Right lobe of liver (tissue), 4 donors: ENCODE measurements at regions not wholly inside any gene's neighbourhood (a gene's known extent, or its start where the extent isn't known, plus 50 kb on each side); places are given as distances from the start of the nearest gene placed in this dataset.

ENCODE experiments used
- POLR2A ChIP-seq: fragments of 450-650 bp; IDR thresholded peaks from one replicate; pipeline ENCODE4 v1.6.1; 2017; ENCODE audit warnings: antibody characterized with exemption, mild to moderate bottlenecking
- TF ChIP-seq, protein P1 (sequence below), 4 donors: fragments of 200-600 bp in 3 of 4; fragments of 450-650 bp in 1 of 4; IDR thresholded peaks; one replicate each; pipeline versions ENCODE4 v1.5.1 to v1.8.0; 2016 to 2022; ENCODE audit warnings: antibody characterized with exemption in 4 of 4, mild to moderate bottlenecking in 2 of 4
- donor health status: DM: no; HTN: no; CAD: no.
- donor health status: DM: no; HTN: no; CAD: no.
- donor health status: DM: no; HTN: yes; CAD: no.

- TF ChIP-seq, protein P1, sequence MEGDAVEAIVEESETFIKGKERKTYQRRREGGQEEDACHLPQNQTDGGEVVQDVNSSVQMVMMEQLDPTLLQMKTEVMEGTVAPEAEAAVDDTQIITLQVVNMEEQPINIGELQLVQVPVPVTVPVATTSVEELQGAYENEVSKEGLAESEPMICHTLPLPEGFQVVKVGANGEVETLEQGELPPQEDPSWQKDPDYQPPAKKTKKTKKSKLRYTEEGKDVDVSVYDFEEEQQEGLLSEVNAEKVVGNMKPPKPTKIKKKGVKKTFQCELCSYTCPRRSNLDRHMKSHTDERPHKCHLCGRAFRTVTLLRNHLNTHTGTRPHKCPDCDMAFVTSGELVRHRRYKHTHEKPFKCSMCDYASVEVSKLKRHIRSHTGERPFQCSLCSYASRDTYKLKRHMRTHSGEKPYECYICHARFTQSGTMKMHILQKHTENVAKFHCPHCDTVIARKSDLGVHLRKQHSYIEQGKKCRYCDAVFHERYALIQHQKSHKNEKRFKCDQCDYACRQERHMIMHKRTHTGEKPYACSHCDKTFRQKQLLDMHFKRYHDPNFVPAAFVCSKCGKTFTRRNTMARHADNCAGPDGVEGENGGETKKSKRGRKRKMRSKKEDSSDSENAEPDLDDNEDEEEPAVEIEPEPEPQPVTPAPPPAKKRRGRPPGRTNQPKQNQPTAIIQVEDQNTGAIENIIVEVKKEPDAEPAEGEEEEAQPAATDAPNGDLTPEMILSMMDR (IDR thresholded peaks at IDR 0.05), result no peak
- no peak for TF ChIP-seq POLR2A
These were observed 65.8 kb downstream of the PITPNM2 start for GRCh38 chr12:123085066-123085465.
